ENCODE measurements at regions not wholly inside any gene's neighbourhood (a gene's known extent, or its start where the extent isn't known, plus 50 kb on each side); places are given as distances from the start of the nearest gene placed in this dataset.

DNA sequence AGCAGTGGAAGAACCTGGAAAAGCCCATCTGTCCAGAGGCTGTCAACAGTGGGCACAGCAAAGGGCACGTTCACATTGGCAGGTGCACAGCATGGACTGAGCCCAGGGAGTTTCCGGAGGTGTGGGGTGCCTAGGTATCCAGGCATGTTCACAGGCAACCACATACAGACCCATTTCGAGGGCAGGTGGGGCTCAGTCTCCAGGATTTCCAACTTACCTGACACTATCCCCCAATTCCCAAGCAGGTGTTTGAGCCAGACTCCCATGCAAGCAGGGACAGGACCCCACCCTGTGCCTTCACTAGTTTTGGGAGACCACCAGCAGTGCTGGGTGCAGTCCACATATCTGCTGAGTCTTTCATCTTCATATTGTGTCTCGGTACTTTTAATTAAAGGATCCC, 65.0 kb upstream of the IRF2BP2 start:
- Mint-ChIP-seq H3K27ac (ENCODE audit: unreplicated experiment) (no peak overlapping the region), H3K4me3 (ENCODE audit: unreplicated experiment) (no peak overlapping the region)

GRCh38 chr1:234674218-234674815, 64.3 kb upstream of the IRF2BP2 start:
- Mint-ChIP-seq H3K27me3 (ENCODE audit: unreplicated experiment) (no peaks in the 10 kb centered on the region), H3K4me1 (ENCODE audit: unreplicated experiment) (peaks cover 11% of the 10 kb centered on the region), H3K36me3 (ENCODE audit: unreplicated experiment) (no peaks in the 10 kb centered on the region), H3K9me3 (ENCODE audit: unreplicated experiment) (no peaks in the 10 kb centered on the region), H3K4me3 (ENCODE audit: unreplicated experiment) (no peak overlapping the region), H3K27ac (ENCODE audit: unreplicated experiment) (no peak overlapping the region)
- TF ChIP-seq CTCF (IDR thresholded peaks at IDR 0.05), result no peak
- DNase-seq (ENCODE audit: extremely low spot score, unreplicated experiment), result no peak

More for the DNA sequence above, 65.0 kb upstream of the IRF2BP2 start:
- H3K36me3 Mint-ChIP-seq (ENCODE audit: unreplicated experiment), result no peaks in the 10 kb centered on the region
- TF ChIP-seq CTCF (IDR thresholded peaks at IDR 0.05), result no peak
- peaks cover 11% of the 10 kb centered on the region for H3K4me1 Mint-ChIP-seq (ENCODE audit: unreplicated experiment)
- H3K27me3 Mint-ChIP-seq (ENCODE audit: unreplicated experiment), result no peaks in the 10 kb centered on the region
- H3K9me3 Mint-ChIP-seq (ENCODE audit: unreplicated experiment), result no peaks in the 10 kb centered on the region
- no peak for DNase-seq (ENCODE audit: extremely low spot score, unreplicated experiment)

- TF ChIP-seq CTCF (IDR thresholded peaks at IDR 0.05), result no peak
- Mint-ChIP-seq H3K27me3 (ENCODE audit: unreplicated experiment) (no peaks in the 10 kb centered on the region), H3K36me3 (ENCODE audit: unreplicated experiment) (no peaks in the 10 kb centered on the region), H3K4me3 (ENCODE audit: unreplicated experiment) (no peak overlapping the region), H3K9me3 (ENCODE audit: unreplicated experiment) (peaks cover 6% of the 10 kb centered on the region), H3K4me1 (ENCODE audit: unreplicated experiment) (peaks cover 11% of the 10 kb centered on the region), H3K27ac (ENCODE audit: unreplicated experiment) (no peak overlapping the region)
- DNase-seq (ENCODE audit: extremely low spot score, unreplicated experiment), result no peak
Observed at GRCh38 chr1:234672349-234673135, 62.6 kb upstream of the IRF2BP2 start.

GRCh38 chr1:234670967-234671626, 61.1 kb upstream of the IRF2BP2 start:
- TF ChIP-seq CTCF (IDR thresholded peaks at IDR 0.05), result no peak
- Mint-ChIP-seq H3K9me3 (ENCODE audit: unreplicated experiment) (peaks cover 6% of the 10 kb centered on the region), H3K27me3 (ENCODE audit: unreplicated experiment) (no peaks in the 10 kb centered on the region), H3K4me3 (ENCODE audit: unreplicated experiment) (no peak overlapping the region), H3K36me3 (ENCODE audit: unreplicated experiment) (no peaks in the 10 kb centered on the region), H3K27ac (ENCODE audit: unreplicated experiment) (no peak overlapping the region), H3K4me1 (ENCODE audit: unreplicated experiment) (peaks cover 4% of the 10 kb centered on the region)
- DNase-seq (ENCODE audit: extremely low spot score, unreplicated experiment), result no peak

GRCh38 chr1:234669499-234669898, 59.5 kb upstream of the IRF2BP2 start:
- Mint-ChIP-seq H3K4me3 (ENCODE audit: unreplicated experiment) (no peak overlapping the region), H3K27ac (ENCODE audit: unreplicated experiment) (no peak overlapping the region), H3K36me3 (ENCODE audit: unreplicated experiment) (no peaks in the 10 kb centered on the region), H3K4me1 (ENCODE audit: unreplicated experiment) (no peaks in the 10 kb centered on the region), H3K9me3 (ENCODE audit: unreplicated experiment) (peaks cover 6% of the 10 kb centered on the region), H3K27me3 (ENCODE audit: unreplicated experiment) (no peaks in the 10 kb centered on the region)
- DNase-seq (ENCODE audit: extremely low spot score, unreplicated experiment), result no peak
- TF ChIP-seq CTCF (IDR thresholded peaks at IDR 0.05), result no peak

Measured in osteocyte (in vitro differentiated cells).